Stomach (tissue), 4 donors: ENCODE measurements at regions not wholly inside any gene's neighbourhood (a gene's known extent, or its start where the extent isn't known, plus 50 kb on each side); places are given as distances from the start of the nearest gene placed in this dataset.

Experiments
- CTCF ChIP-seq, 7 experiments: fragments of 450-650 bp in 4 of 7; fragments of 200-600 bp in 3 of 7; sonication (generic) in 3 of 7; IDR thresholded peaks; one replicate each; pipeline ENCODE4 v1.5.1; 2016 to 2019; ENCODE audit warnings: antibody characterized with exemption in 7 of 7, control low read depth in 2 of 7, mild to moderate bottlenecking in 1 of 7
- POLR2AphosphoS5 ChIP-seq, 3 donors: sonication (generic); formaldehyde crosslinking; IDR thresholded peaks; one replicate each; pipeline ENCODE4 v1.6.1; 2016; ENCODE audit warnings: antibody characterized with exemption in 3 of 3

GRCh38 chr5:125926172-125926571 lies 497.0 kb upstream of the GRAMD2B start:
- TF ChIP-seq CTCF (IDR thresholded peaks at IDR 0.05) (no peak), POLR2AphosphoS5 (IDR thresholded peaks at IDR 0.05) (no peak)
